ENCODE measurements at regions not wholly inside any gene's neighbourhood (a gene's known extent, or its start where the extent isn't known, plus 50 kb on each side); places are given as distances from the start of the nearest gene placed in this dataset.

- no peaks in the 10 kb centered on the region for H3K27me3 Mint-ChIP-seq (ENCODE audit: low read depth)
- H3K4me1 Mint-ChIP-seq (ENCODE audit: low read depth): peaks cover 3% of the 10 kb centered on the region
- no peak overlapping the region for H3K4me3 Mint-ChIP-seq (ENCODE audit: unreplicated experiment)
- DNase-seq (ENCODE audit: low spot score): no peak
- TF ChIP-seq, protein P1, sequence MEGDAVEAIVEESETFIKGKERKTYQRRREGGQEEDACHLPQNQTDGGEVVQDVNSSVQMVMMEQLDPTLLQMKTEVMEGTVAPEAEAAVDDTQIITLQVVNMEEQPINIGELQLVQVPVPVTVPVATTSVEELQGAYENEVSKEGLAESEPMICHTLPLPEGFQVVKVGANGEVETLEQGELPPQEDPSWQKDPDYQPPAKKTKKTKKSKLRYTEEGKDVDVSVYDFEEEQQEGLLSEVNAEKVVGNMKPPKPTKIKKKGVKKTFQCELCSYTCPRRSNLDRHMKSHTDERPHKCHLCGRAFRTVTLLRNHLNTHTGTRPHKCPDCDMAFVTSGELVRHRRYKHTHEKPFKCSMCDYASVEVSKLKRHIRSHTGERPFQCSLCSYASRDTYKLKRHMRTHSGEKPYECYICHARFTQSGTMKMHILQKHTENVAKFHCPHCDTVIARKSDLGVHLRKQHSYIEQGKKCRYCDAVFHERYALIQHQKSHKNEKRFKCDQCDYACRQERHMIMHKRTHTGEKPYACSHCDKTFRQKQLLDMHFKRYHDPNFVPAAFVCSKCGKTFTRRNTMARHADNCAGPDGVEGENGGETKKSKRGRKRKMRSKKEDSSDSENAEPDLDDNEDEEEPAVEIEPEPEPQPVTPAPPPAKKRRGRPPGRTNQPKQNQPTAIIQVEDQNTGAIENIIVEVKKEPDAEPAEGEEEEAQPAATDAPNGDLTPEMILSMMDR (IDR thresholded peaks at IDR 0.05): no peak
- H3K36me3 Mint-ChIP-seq (ENCODE audit: low read depth): no peaks in the 10 kb centered on the region
- H3K9me3 Mint-ChIP-seq (ENCODE audit: low read depth): peaks cover 3% of the 10 kb centered on the region
- H3K27ac Mint-ChIP-seq (ENCODE audit: unreplicated experiment): no peak overlapping the region
Observed at GRCh38 chr13:68609661-68610060, 1379.5 kb upstream of the PCDH9 start.

- no peak for DNase-seq (ENCODE audit: low spot score)
- no peak overlapping the region for H3K27ac Mint-ChIP-seq (ENCODE audit: unreplicated experiment)
- H3K4me3 Mint-ChIP-seq (ENCODE audit: unreplicated experiment): no peak overlapping the region
- H3K9me3 Mint-ChIP-seq (ENCODE audit: low read depth): peaks cover 3% of the 10 kb centered on the region
- no peaks in the 10 kb centered on the region for H3K36me3 Mint-ChIP-seq (ENCODE audit: low read depth)
- H3K27me3 Mint-ChIP-seq (ENCODE audit: low read depth): no peaks in the 10 kb centered on the region
- H3K4me1 Mint-ChIP-seq (ENCODE audit: low read depth): peaks cover 3% of the 10 kb centered on the region
- TF ChIP-seq, protein P1 (IDR thresholded peaks at IDR 0.05): no peak
Observed at GRCh38 chr13:68608147-68608546, 1378.0 kb upstream of the PCDH9 start.

DNA sequence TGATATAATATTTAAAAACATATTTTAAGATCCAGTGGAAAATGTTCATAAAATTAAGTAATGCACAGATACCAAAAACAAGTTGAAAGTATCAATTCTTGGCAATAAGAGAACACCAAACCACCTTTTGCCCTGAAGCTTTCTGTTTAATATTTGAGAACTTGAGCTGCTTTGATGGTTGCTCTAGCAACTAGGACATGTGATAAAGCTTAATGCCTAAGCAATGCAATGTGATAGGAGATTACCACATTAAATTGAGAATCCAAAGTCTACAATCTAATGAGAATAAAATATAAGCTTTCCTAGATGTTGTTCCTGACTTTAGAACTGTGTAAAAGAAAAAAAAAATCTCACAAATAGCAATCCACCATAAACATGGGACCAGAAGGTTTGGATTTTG is 1367.5 kb upstream of the PCDH9 start:
- DNase-seq (ENCODE audit: low spot score): no peak
- Mint-ChIP-seq H3K36me3 (ENCODE audit: low read depth) (no peaks in the 10 kb centered on the region), H3K27ac (ENCODE audit: unreplicated experiment) (no peak overlapping the region), H3K27me3 (ENCODE audit: low read depth) (no peaks in the 10 kb centered on the region), H3K4me1 (ENCODE audit: low read depth) (peaks cover 4% of the 10 kb centered on the region), H3K9me3 (ENCODE audit: low read depth) (peaks cover 6% of the 10 kb centered on the region), H3K4me3 (ENCODE audit: unreplicated experiment) (no peak overlapping the region)
- TF ChIP-seq, protein P1 (IDR thresholded peaks at IDR 0.05): no peak

GRCh38 chr13:68588623-68589022 is 1358.5 kb upstream of the PCDH9 start:
- no peaks in the 10 kb centered on the region for H3K36me3 Mint-ChIP-seq (ENCODE audit: low read depth)
- TF ChIP-seq, protein P1 (IDR thresholded peaks at IDR 0.05): no peak
- no peak overlapping the region for H3K4me3 Mint-ChIP-seq (ENCODE audit: unreplicated experiment)
- H3K4me1 Mint-ChIP-seq (ENCODE audit: low read depth): no peaks in the 10 kb centered on the region
- H3K27ac Mint-ChIP-seq (ENCODE audit: unreplicated experiment): no peak overlapping the region
- H3K9me3 Mint-ChIP-seq (ENCODE audit: low read depth): peaks cover 3% of the 10 kb centered on the region
- H3K27me3 Mint-ChIP-seq (ENCODE audit: low read depth): no peaks in the 10 kb centered on the region
- DNase-seq (ENCODE audit: low spot score): no peak

- Mint-ChIP-seq H3K27me3 (ENCODE audit: low read depth) (no peaks in the 10 kb centered on the region), H3K4me1 (ENCODE audit: low read depth) (no peaks in the 10 kb centered on the region), H3K27ac (ENCODE audit: unreplicated experiment) (no peak overlapping the region), H3K4me3 (ENCODE audit: unreplicated experiment) (no peak overlapping the region), H3K36me3 (ENCODE audit: low read depth) (no peaks in the 10 kb centered on the region), H3K9me3 (ENCODE audit: low read depth) (peaks cover 13% of the 10 kb centered on the region)
- TF ChIP-seq, protein P1 (IDR thresholded peaks at IDR 0.05): no peak
- DNase-seq (ENCODE audit: low spot score): no peak
Observed at GRCh38 chr13:68584776-68585175, 1354.6 kb upstream of the PCDH9 start.
